ENCODE measurements at regions not wholly inside any gene's neighbourhood (a gene's known extent, or its start where the extent isn't known, plus 50 kb on each side); places are given as distances from the start of the nearest gene placed in this dataset.

GRCh38 chr1:87665151-87665550, 336.5 kb downstream of the LMO4 start:
- TF ChIP-seq POLR2A (IDR thresholded peaks at IDR 0.05): no peak
- no peak for TF ChIP-seq CTCF (IDR thresholded peaks at IDR 0.05 in 4 of 5, conservative IDR thresholded peaks at IDR 0.05 in 1 of 5)

Measured in gastrocnemius medialis (tissue), 4 donors.